Smooth muscle cell (in vitro differentiated cells): ENCODE measurements at regions not wholly inside any gene's neighbourhood (a gene's known extent, or its start where the extent isn't known, plus 50 kb on each side); places are given as distances from the start of the nearest gene placed in this dataset.
A peak's percentile ranks its signal among the peaks of the same experiment; 100 is the strongest.

Experiments
- DNase-seq: peaks from one replicate; lab custom pipeline; 2025; ENCODE audit not compliant: unreplicated experiment; lab: John Stamatoyannopoulos, UW
- H2AFZ ChIP-seq: fragments of 200-600 bp; sonication (generic); 2 replicates; pipeline ENCODE4 v1.6.0; 2016; ENCODE audit warnings: antibody characterized with exemption, low read depth, mild to moderate bottlenecking
- H3F3A ChIP-seq: fragments of 200-600 bp; sonication (generic); 2 replicates; pipeline ENCODE4 v1.6.0; 2017; ENCODE audit warnings: antibody characterized with exemption, low read depth
- H3K27ac ChIP-seq: fragments of 200-600 bp; sonication (generic); 2 replicates; pipeline ENCODE4 v1.5.1; 2016; ENCODE audit warnings: low read depth, mild to moderate bottlenecking
- H3K27me3 ChIP-seq: fragments of 200-600 bp; sonication (generic); 2 replicates; pipeline ENCODE4 v1.6.1; 2016; ENCODE audit warnings: low read depth, mild to moderate bottlenecking
- H3K36me3 ChIP-seq: fragments of 200-600 bp; sonication (generic); 2 replicates; pipeline ENCODE4 v1.5.1; 2016; ENCODE audit warnings: low read depth
- H3K4me1 ChIP-seq: fragments of 200-600 bp; sonication (generic); 2 replicates; pipeline ENCODE4 v1.5.1; 2016; ENCODE audit warnings: low read depth
- H3K4me2 ChIP-seq: fragments of 200-600 bp; sonication (generic); 2 replicates; pipeline ENCODE4 v1.6.0; 2016; ENCODE audit warnings: mild to moderate bottlenecking
- H3K4me3 ChIP-seq: fragments of 200-600 bp; sonication (generic); 2 replicates; pipeline ENCODE4 v1.5.1; 2016; ENCODE audit warnings: mild to moderate bottlenecking
- H3K79me2 ChIP-seq: fragments of 200-600 bp; sonication (generic); 2 replicates; pipeline ENCODE4 v1.6.0; 2016; ENCODE audit warnings: low read depth, mild to moderate bottlenecking
- H3K9ac ChIP-seq: fragments of 200-600 bp; sonication (generic); 2 replicates; pipeline ENCODE4 v1.6.0; 2016; ENCODE audit warnings: low read depth
- H3K9me3 ChIP-seq: fragments of 200-600 bp; sonication (generic); replicated peaks from 2 replicates; pipeline ENCODE4 v1.5.1; 2016; ENCODE audit warnings: low read depth
- H4K20me1 ChIP-seq: fragments of 200-600 bp; sonication (generic); 2 replicates; pipeline ENCODE4 v1.6.0; 2016; ENCODE audit warnings: low read depth
- WGBS: methylation state at CpG from one replicate; pipeline ENCODE4 v1.1.7; 2016; ENCODE audit warnings: low lambda C conversion rate; 5-methylcytosine and 5-hydroxymethylcytosine counted together
- TF ChIP-seq, protein P1 (sequence below): fragments of 200-600 bp; sonication (generic); IDR thresholded peaks from 2 replicates; pipeline ENCODE4 v1.5.1; 2017; ENCODE audit warnings: borderline replicate concordance, mild to moderate bottlenecking, antibody characterized with exemption; ENCODE audit not compliant: insufficient read depth, poor library complexity, severe bottlenecking

GRCh38 chr13:26474286-26474685 lies 83.2 kb upstream of the WASF3 start:
- H3K27ac ChIP-seq: no peak overlapping the region
- no peak for DNase-seq
- no peak overlapping the region for H3K4me3 ChIP-seq
- H3K9me3 ChIP-seq: no peaks in the 10 kb centered on the region
- no peaks in the 10 kb centered on the region for H3K36me3 ChIP-seq
- no peaks in the 10 kb centered on the region for H4K20me1 ChIP-seq
- H3K79me2 ChIP-seq: no peaks in the 10 kb centered on the region
- no peak overlapping the region for H3K4me2 ChIP-seq
- 87% methylated on average over 11 of the region's 11 CpGs for whole genome bisulfite sequencing
- TF ChIP-seq, protein P1, sequence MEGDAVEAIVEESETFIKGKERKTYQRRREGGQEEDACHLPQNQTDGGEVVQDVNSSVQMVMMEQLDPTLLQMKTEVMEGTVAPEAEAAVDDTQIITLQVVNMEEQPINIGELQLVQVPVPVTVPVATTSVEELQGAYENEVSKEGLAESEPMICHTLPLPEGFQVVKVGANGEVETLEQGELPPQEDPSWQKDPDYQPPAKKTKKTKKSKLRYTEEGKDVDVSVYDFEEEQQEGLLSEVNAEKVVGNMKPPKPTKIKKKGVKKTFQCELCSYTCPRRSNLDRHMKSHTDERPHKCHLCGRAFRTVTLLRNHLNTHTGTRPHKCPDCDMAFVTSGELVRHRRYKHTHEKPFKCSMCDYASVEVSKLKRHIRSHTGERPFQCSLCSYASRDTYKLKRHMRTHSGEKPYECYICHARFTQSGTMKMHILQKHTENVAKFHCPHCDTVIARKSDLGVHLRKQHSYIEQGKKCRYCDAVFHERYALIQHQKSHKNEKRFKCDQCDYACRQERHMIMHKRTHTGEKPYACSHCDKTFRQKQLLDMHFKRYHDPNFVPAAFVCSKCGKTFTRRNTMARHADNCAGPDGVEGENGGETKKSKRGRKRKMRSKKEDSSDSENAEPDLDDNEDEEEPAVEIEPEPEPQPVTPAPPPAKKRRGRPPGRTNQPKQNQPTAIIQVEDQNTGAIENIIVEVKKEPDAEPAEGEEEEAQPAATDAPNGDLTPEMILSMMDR: no peak
- peaks cover 4% of the 10 kb centered on the region for H3F3A ChIP-seq
- no peak overlapping the region for H3K9ac ChIP-seq
- H3K4me1 ChIP-seq: peaks cover 18% of the 10 kb centered on the region
- no peak overlapping the region for H2AFZ ChIP-seq
- no peaks in the 10 kb centered on the region for H3K27me3 ChIP-seq

- peak overlapping the region; percentile 40 for H3K4me3 ChIP-seq
- peak overlapping the region; percentile 92 for H2AFZ ChIP-seq
- H3K4me1 ChIP-seq: peaks cover 18% of the 10 kb centered on the region
- peak overlapping the region; percentile 9 for H3K9ac ChIP-seq
- TF ChIP-seq, protein P1: no peak
- H3K27ac ChIP-seq: peak overlapping the region; percentile 72
- H4K20me1 ChIP-seq: no peaks in the 10 kb centered on the region
- H3K27me3 ChIP-seq: no peaks in the 10 kb centered on the region
- no peaks in the 10 kb centered on the region for H3K79me2 ChIP-seq
- no peak for DNase-seq
- no peaks in the 10 kb centered on the region for H3K9me3 ChIP-seq
- no peaks in the 10 kb centered on the region for H3K36me3 ChIP-seq
- H3K4me2 ChIP-seq: peak overlapping the region; percentile 82
- peaks cover 4% of the 10 kb centered on the region for H3F3A ChIP-seq
- 36% methylated on average over 11 of the region's 15 CpGs for WGBS
Observed at GRCh38 chr13:26475176-26476110, 82.0 kb upstream of the WASF3 start.

GRCh38 chr13:26476111-26476781 lies 81.2 kb upstream of the WASF3 start:
- no peaks in the 10 kb centered on the region for H3K9me3 ChIP-seq
- peak overlapping the region; percentile 82 for H3K4me2 ChIP-seq
- peaks cover 18% of the 10 kb centered on the region for H3K4me1 ChIP-seq
- H4K20me1 ChIP-seq: no peaks in the 10 kb centered on the region
- H3F3A ChIP-seq: peaks cover 4% of the 10 kb centered on the region
- peak overlapping the region; percentile 72 for H3K27ac ChIP-seq
- DNase-seq: no peak
- under 1% methylated on average over 20 of the region's 20 CpGs for WGBS
- H3K27me3 ChIP-seq: no peaks in the 10 kb centered on the region
- H2AFZ ChIP-seq: peak overlapping the region; percentile 92
- H3K9ac ChIP-seq: peak overlapping the region; percentile 9
- H3K36me3 ChIP-seq: no peaks in the 10 kb centered on the region
- peak overlapping the region; percentile 40 for H3K4me3 ChIP-seq
- TF ChIP-seq, protein P1: no peak
- no peaks in the 10 kb centered on the region for H3K79me2 ChIP-seq
